IMR-90 (cell line): ENCODE measurements at regions not wholly inside any gene's neighbourhood (a gene's known extent, or its start where the extent isn't known, plus 50 kb on each side); places are given as distances from the start of the nearest gene placed in this dataset.

Source experiments
- CHD1 ChIP-seq: IDR thresholded peaks from 2 replicates; pipeline ENCODE4 v1.6.1; 2012; ENCODE audit warnings: low read depth, low read length, improper control_type of control experiment
- CTCF ChIP-seq: conservative IDR thresholded peaks from 2 replicates; pipeline ENCODE4 v1.5.1; 2012; ENCODE audit warnings: mild to moderate bottlenecking, low read depth, low read length, improper control_type of control experiment
- ELK1 ChIP-seq: fragments of 150-350 bp; IDR thresholded peaks from 2 replicates; pipeline ENCODE4 v1.6.1; 2016; ENCODE audit warnings: low read depth, mild to moderate bottlenecking, low read length, moderate library complexity, borderline replicate concordance
- FOS ChIP-seq: fragments of 150-350 bp; IDR thresholded peaks from 2 replicates; pipeline ENCODE4 v1.6.1; 2016; ENCODE audit warnings: low read depth, low read length
- MAZ ChIP-seq: IDR thresholded peaks from 2 replicates; pipeline ENCODE4 v1.6.1; 2012; ENCODE audit warnings: low read depth, mild to moderate bottlenecking, low read length, improper control_type of control experiment, moderate library complexity, borderline replicate concordance
- MXI1 ChIP-seq: IDR thresholded peaks from 2 replicates; pipeline ENCODE4 v1.6.1; 2012; ENCODE audit warnings: low read depth, mild to moderate bottlenecking, low read length, moderate library complexity, borderline replicate concordance
- NFE2L2 ChIP-seq: fragments of 150-350 bp; IDR thresholded peaks from 2 replicates; pipeline ENCODE4 v1.6.1; 2016; ENCODE audit warnings: low read depth, mild to moderate bottlenecking, low read length
- POLR2A ChIP-seq: IDR thresholded peaks from 2 replicates; pipeline ENCODE4 v1.6.1; 2012; ENCODE audit warnings: mild to moderate bottlenecking, low read depth, low read length
- RAD21 ChIP-seq: IDR thresholded peaks from 2 replicates; pipeline ENCODE4 v1.6.1; 2012; ENCODE audit warnings: low read length, improper control_type of control experiment

GRCh38 chr6:5866547-5867051, 140.1 kb downstream of the NRN1 start:
- TF ChIP-seq CTCF (no peak), POLR2A (no peak), NFE2L2 (no peak), ELK1 (no peak), RAD21 (no peak), MXI1 (no peak), FOS (no peak), CHD1 (no peak), MAZ (no peak)
